Mesodermal cell (in vitro differentiated cells): ENCODE measurements at regions not wholly inside any gene's neighbourhood (a gene's known extent, or its start where the extent isn't known, plus 50 kb on each side); places are given as distances from the start of the nearest gene placed in this dataset.

Source experiments
- H3K27ac ChIP-seq: 2 replicates; pipeline ENCODE4 v1.7.0; 2013; ENCODE audit warnings: mild to moderate bottlenecking, low read depth, low read length, moderate library complexity; ENCODE audit not compliant: severe bottlenecking
- H3K36me3 ChIP-seq: 2 replicates; pipeline ENCODE4 v1.7.1; 2013; ENCODE audit warnings: mild to moderate bottlenecking, low read length, moderate library complexity; ENCODE audit not compliant: control insufficient read depth, insufficient read depth
- H3K4me1 ChIP-seq: one replicate; pipeline ENCODE4 v1.7.1; 2013; ENCODE audit warnings: mild to moderate bottlenecking, low read length; ENCODE audit not compliant: insufficient read depth, control insufficient read depth, poor library complexity, severe bottlenecking
- H3K4me3 ChIP-seq: 2 replicates; pipeline ENCODE4 v1.7.0; 2013; ENCODE audit warnings: low read length, control low read depth, mild to moderate bottlenecking; ENCODE audit not compliant: insufficient read depth, poor library complexity, severe bottlenecking; ENCODE audit errors: extremely low read depth
- H3K9me3 ChIP-seq: 2 replicates; pipeline ENCODE4 v1.7.1; 2013; ENCODE audit warnings: mild to moderate bottlenecking, low read length, moderate library complexity; ENCODE audit not compliant: control insufficient read depth
- WGBS, 2 experiments: methylation state at CpG; one replicate each; pipeline ENCODE4 v1.1.5; 2013; ENCODE audit warnings: missing lambda C conversion rate in 2 of 2; ENCODE audit not compliant: insufficient coverage in 2 of 2; 5-methylcytosine and 5-hydroxymethylcytosine counted together

DNA sequence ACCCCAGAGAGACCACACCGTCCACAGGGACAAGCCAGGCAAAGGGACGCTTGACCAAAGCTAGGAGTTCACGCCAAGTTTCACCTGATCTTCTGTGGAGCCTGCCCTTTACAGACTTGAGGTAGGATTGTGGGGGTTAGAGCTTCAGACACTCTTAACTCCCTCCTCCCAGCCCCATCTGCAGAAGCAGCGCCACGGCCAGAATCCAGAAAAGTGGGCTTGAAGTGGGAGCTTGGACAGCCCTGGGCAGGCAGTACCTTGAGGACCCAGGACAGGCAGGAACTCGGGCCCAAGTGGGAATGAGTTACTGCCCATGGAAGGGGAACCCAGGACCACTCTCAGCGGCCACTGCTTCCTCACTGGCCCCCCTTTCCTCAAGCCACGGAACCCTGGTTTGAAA is 695.9 kb downstream of the TBC1D22A start:
- no peak overlapping the region for H3K27ac ChIP-seq
- H3K9me3 ChIP-seq, result peaks cover 64% of the 10 kb centered on the region
- 76 to 82% methylated on average over 4 to 7 of the region's 8 CpGs for WGBS, 2 experiments

DNA sequence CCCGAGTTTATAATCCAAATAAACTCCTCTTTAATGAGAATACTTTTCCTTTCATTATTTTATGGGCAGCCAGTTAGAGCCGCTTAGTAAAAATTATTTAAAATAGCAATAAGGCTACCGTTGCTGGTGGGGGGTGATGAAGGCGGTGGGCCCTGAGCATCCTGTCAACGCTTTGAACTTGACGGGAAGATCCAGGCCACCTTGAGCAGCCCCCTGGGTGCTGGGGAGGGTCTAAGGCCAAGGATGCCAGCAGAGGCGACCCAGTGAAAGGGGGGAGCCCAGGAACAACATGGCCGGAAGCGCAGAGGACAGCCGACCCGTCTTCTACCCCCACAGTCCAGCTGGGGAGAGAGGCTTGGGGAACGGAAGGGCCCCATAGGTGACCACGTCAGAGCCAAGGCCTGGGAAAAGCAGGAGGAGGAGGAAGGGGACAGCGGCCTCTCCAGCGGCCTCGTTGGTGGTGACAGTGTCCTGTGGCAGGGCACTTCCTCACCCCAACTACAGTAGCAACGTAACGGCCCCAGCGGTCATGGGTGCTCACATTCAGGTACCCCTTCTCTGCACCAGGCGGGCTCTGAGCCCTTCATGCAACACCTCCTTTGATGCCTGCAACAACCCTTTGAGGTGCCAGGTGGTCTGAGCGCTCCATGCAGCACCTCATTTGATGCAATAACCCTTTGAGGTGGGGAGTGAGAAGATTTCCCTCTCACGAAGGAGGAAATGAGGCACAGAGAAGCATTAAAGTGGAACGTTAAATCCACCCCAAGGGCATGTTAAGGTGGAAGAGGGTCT is 695.3 kb downstream of the TBC1D22A start:
- no peak overlapping the region for H3K27ac ChIP-seq
- H3K9me3 ChIP-seq, result peaks cover 67% of the 10 kb centered on the region
- H3K36me3 ChIP-seq, result no peaks in the 10 kb centered on the region
- no peaks in the 10 kb centered on the region for H3K4me1 ChIP-seq
- H3K4me3 ChIP-seq, result no peak overlapping the region
- 79 to 86% methylated on average over 16 to 20 of the region's 23 CpGs for WGBS, 2 experiments

More for the DNA sequence above, 695.9 kb downstream of the TBC1D22A start:
- H3K4me1 ChIP-seq, result no peaks in the 10 kb centered on the region
- no peaks in the 10 kb centered on the region for H3K36me3 ChIP-seq
- no peak overlapping the region for H3K4me3 ChIP-seq

DNA sequence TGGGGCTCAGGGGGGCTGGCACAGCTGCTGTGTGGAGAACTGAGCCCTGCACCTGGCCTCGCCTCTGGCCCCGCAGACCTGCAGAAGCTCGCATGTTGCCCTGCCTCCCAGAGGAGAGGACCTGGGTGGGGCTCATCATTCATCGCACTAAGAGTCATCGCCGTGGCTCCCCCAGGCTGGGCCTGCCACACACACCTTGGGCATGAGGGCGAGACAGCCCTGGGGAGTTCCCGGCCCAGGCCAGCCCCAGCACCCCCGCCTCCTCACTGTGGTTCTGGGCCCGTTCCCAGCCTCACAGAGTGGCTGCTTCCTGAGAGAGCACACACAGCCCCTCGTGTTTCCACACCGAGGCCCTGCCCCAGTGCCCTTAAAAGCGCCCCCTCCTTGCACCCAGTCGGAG is 694.6 kb downstream of the TBC1D22A start:
- no peaks in the 10 kb centered on the region for H3K36me3 ChIP-seq
- 78 to 79% methylated on average over 14 of the region's 14 CpGs for WGBS, 2 experiments
- H3K9me3 ChIP-seq, result peaks cover 74% of the 10 kb centered on the region
- H3K4me1 ChIP-seq, result no peaks in the 10 kb centered on the region
- H3K4me3 ChIP-seq, result no peak overlapping the region
- H3K27ac ChIP-seq, result no peak overlapping the region

DNA sequence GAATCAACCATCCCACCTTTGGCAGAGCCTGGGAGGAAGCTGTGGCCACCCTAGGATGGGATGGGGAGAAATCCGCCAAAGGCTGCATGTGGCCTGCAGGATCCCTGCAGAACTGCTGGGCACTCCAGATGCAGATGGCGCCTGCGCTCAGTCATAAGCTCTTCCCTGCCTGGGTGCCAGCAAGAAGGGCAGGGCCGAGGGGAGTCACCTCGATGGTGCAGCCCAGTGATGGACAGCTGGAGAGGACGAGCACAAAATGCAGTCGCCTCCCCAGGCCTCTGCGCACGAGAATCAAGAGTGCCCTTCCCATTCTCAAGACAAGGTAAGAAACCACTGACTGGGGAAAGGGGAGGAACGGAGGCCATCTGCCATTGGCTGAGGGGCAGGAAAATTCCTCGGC is 693.6 kb downstream of the TBC1D22A start:
- Histone ChIP-seq H3K9me3 (peaks cover 71% of the 10 kb centered on the region), H3K4me1 (no peaks in the 10 kb centered on the region), H3K4me3 (no peak overlapping the region), H3K36me3 (no peaks in the 10 kb centered on the region), H3K27ac (no peak overlapping the region)
- WGBS, 2 experiments, result 68 to 69% methylated on average over 5 to 9 of the region's 11 CpGs

DNA sequence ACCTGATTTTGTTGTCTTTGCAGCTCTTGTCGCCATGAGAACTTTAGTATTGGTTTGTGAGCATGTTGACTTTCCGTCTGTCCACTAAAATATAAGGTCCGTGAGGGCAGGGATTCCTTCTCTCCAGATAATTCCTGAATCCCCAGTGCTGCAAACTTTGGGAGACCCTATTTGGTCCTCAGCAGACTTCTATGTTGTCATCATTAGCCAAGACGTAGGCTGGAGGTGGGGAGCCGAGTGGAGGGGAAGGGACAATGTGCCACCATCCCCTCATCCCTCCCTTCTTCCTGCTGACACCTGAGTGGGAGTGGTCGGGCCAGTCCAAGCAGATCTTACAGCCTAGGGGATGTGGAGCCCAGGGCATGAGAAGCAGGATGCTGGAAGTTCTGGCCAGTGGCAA is 690.6 kb downstream of the TBC1D22A start:
- Histone ChIP-seq H3K9me3 (peaks cover 75% of the 10 kb centered on the region), H3K4me1 (no peaks in the 10 kb centered on the region), H3K36me3 (no peaks in the 10 kb centered on the region), H3K27ac (no peak overlapping the region), H3K4me3 (no peak overlapping the region)
- WGBS, 2 experiments, result 79% methylated on average over 2 of the region's 6 CpGs

DNA sequence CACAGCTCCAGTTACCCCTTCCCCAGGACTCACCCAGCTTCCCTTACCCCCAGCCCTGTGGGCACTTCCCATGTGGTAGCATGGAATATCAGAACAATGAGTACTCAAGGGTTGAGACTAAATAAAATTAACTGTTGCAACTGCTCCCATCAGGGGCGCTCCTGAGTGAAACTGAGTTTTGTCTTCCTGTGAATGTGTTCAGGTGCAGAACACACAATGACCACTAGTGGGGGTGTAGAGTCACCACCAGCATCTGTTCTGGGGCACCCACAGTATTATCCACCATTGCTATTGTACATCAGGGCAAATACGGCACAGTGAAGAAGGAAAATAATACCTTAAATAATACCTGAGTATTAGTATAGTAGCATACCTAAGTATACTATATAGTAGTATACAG is 689.7 kb downstream of the TBC1D22A start:
- no peak overlapping the region for H3K27ac ChIP-seq
- H3K36me3 ChIP-seq, result no peaks in the 10 kb centered on the region
- no peak overlapping the region for H3K4me3 ChIP-seq
- no peaks in the 10 kb centered on the region for H3K4me1 ChIP-seq
- peaks cover 73% of the 10 kb centered on the region for H3K9me3 ChIP-seq
- WGBS, 2 experiments, result 60 to 80% methylated on average over 1 of the region's 2 CpGs

DNA sequence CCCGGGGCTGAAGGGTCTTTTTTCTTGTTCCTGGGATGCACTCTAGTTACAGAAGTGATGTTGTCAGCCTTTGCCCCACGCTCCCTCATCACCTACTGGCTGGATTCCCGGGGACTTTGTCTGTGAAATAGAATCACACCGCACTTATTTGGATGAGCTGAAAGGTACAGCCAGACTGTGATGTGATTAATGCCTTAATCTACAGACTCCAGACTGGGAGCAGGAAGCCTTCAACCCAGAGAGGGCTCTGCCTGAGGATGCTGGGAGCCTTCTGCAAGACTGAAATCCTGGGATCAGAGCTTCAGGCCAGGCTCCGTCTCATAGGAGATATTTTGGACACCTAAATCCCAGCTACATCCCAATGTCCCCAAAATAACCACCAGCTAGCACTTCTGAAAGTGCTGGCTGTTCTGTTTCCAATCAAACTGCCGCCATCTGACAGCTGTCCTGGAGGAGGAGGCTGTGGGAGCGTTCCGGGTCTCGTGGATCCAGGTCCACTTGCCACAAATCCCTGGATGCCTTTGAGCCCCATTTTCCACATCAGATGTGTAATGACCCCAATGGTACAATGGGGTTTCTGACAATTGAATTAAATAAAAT is 688.5 kb downstream of the TBC1D22A start:
- Histone ChIP-seq H3K9me3 (peaks cover 76% of the 10 kb centered on the region), H3K36me3 (no peaks in the 10 kb centered on the region), H3K4me3 (no peak overlapping the region), H3K4me1 (no peaks in the 10 kb centered on the region), H3K27ac (no peak overlapping the region)
- WGBS, 2 experiments, result 69 to 88% methylated on average over 7 to 8 of the region's 9 CpGs

DNA sequence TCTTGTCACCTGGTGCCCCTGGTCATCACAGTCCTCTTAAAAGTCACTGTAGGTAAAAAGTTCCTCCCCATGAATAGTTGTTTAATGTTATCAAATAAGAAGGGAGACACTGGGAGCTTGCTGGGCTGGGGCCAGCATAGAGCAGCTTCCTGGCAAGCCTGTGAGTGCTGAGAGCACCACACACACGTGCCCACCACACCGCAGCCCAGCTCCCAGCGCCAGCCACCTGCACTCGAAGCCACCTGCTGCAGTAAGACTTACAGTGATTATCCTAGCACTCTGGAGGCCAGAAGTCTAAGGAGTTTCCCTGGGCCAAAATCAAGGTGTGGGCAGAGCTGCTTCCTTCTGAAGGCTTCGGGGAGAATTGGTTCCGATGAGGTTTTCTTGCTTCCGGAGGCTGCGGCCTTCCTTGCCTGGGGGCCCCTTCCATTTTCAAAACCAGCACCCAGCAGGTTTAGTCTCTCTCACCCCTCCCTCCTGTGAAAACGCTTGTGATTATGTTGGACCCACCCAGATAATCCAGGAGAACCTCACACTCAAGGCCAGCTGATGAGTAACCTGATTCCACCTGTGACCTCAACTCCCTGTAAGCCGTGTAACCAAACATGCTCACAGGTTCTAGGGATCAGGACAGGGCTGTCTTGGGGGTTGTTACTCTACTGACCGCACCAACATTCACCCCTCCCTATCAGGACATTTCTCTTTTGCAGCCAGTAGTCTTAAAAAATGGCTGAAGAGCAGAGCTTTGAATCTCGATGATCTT is 687.2 kb downstream of the TBC1D22A start:
- Histone ChIP-seq H3K36me3 (no peaks in the 10 kb centered on the region), H3K9me3 (peaks cover 79% of the 10 kb centered on the region), H3K27ac (no peak overlapping the region), H3K4me3 (no peak overlapping the region), H3K4me1 (no peaks in the 10 kb centered on the region)
- 66 to 68% methylated on average over 9 to 10 of the region's 12 CpGs for WGBS, 2 experiments

DNA sequence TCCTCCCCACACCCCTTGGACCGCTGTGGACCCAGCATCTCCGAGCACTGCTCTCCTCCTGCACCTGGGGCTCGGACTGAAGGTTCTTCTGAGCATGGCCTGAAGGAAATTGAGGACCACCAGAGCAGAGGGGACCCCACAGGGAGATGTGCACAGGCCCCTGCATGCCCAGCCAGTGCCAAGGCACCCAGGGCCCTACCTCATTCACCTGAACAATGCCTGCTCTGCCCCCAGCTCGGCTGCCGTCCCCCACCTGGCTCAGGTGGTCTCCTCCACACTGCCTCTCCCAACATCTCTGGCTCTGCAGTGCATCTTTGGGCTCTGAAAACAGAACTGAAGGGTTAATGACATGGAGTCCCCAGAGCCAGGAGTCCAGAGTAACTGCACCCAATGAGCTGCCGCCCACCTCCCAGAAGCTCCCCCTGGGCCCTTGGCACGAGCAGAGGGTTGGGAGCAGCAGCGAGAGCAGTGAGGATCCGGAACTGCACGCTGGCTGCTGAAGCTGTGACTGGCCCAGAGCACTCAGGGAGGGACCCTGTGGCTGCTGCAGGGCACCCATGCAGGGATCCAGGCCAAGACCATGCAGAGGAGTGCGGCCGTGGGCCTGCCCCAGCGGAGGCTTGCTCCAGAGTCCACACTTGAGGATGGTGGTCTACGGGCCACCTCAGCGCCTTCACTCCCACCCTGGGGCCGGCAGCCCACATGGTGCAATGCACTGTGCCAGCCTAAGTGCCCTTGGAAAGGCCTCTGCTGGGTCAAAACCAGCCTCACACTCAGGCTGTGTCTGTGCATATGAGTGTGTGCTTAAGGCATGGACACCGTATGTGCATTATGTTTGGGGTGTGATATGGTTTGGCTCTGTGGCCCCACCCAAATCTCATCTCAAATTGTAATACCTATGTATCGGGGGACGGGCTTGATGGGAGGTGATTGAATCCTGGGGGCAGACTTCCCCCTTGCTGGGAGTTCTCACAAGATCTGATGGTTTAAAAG is 686.1 kb downstream of the TBC1D22A start:
- 67 to 80% methylated on average over 12 of the region's 19 CpGs for WGBS, 2 experiments
- Histone ChIP-seq H3K9me3 (peaks cover 82% of the 10 kb centered on the region), H3K36me3 (no peaks in the 10 kb centered on the region), H3K4me1 (no peaks in the 10 kb centered on the region), H3K27ac (no peak overlapping the region), H3K4me3 (no peak overlapping the region)
